K562 (cell line): ENCODE measurements at regions not wholly inside any gene's neighbourhood (a gene's known extent, or its start where the extent isn't known, plus 50 kb on each side); places are given as distances from the start of the nearest gene placed in this dataset.

Experiments
- ATAC-seq: fragments of 200-7000 bp; cut with Tn5 transposase; 3 replicates; pipeline ENCODE4 v1.9.1; 2020; ENCODE audit warnings: moderate library complexity
- BruUV-seq: library from RNA; stranded (reverse); fragments of 400-500 nt; replicated peaks from 2 replicates; lab custom pipeline; 2021; lab: Mats Ljungman, UMichigan
- CTCF ChIA-PET: fragments of 300-600 bp; formaldehyde crosslinking; extraction: SDS; loops from one replicate; lab custom pipeline; 2021; ENCODE audit warnings: low intra/inter-chr PET ratio; lab: Yijun Ruan, JAX
- POLR2A ChIA-PET: fragments of 300-600, 350-650 bp; sonication (Branson Sonifier 250); formaldehyde crosslinking; extraction: SDS; loops from one replicate; lab custom pipeline; 2021; ENCODE audit warnings: antibody characterized with exemption, inconsistent platforms; lab: Yijun Ruan, JAX
- DNase-seq, 4 experiments: peaks; one replicate each; pipeline versions ENCODE4 v3.0.0 to v3.0.0-alpha.2; 2011 to 2018; ENCODE audit warnings: low spot score in 3 of 4, mixed read lengths in 3 of 4; ENCODE audit errors: extremely low read depth in 1 of 4
- FAIRE-seq: peaks from 2 replicates; lab custom pipeline; 2011; peaks lifted over from hg19 to GRCh38; lab: Jason Lieb, UNC
- H2AFZ ChIP-seq: 2 replicates; pipeline ENCODE4 v1.6.0; 2011; ENCODE audit warnings: low read depth, low read length, control low read depth, inconsistent platforms
- H3K27ac ChIP-seq: fragments of 200-600 bp; 3 replicates; pipeline ENCODE4 v1.8.0; 2011; ENCODE audit warnings: low read depth, mild to moderate bottlenecking, control low read depth, inconsistent platforms, low read length, moderate library complexity, mixed read lengths; ENCODE audit errors: extremely low read depth
- H3K27me3 ChIP-seq, 2 experiments: fragments of 300-600 bp in 1 of 2; 2 replicates in 1 of 2; 3 replicates in 1 of 2; pipeline versions ENCODE4 v1.6.0 to v1.8.0; 2011; ENCODE audit warnings: inconsistent platforms in 2 of 2, low read length in 2 of 2, mild to moderate bottlenecking in 1 of 2, mixed read lengths in 1 of 2, moderate library complexity in 1 of 2; ENCODE audit not compliant: control insufficient read depth in 2 of 2, insufficient read depth in 2 of 2
- H3K36me3 ChIP-seq: fragments of 300-600 bp; 3 replicates; pipeline ENCODE4 v1.8.0; 2011; ENCODE audit warnings: mild to moderate bottlenecking, low read length, inconsistent platforms; ENCODE audit not compliant: control insufficient read depth, insufficient read depth
- H3K4me1 ChIP-seq, 2 experiments: fragments of 200-600 bp in 1 of 2; replicated peaks in 1 of 2; 2 replicates in 1 of 2; 3 replicates in 1 of 2; pipeline versions ENCODE4 v1.5.1 to v1.8.0; 2011; ENCODE audit warnings: inconsistent platforms in 2 of 2, low read length in 2 of 2, mild to moderate bottlenecking in 1 of 2, mixed read lengths in 1 of 2, moderate library complexity in 1 of 2; ENCODE audit not compliant: control insufficient read depth in 2 of 2, insufficient read depth in 2 of 2
- H3K4me2 ChIP-seq: 2 replicates; pipeline ENCODE4 v1.6.1; 2011; ENCODE audit warnings: low read length, control low read depth, inconsistent platforms, mixed read lengths; ENCODE audit not compliant: insufficient read depth
- H3K4me3 ChIP-seq: fragments of 200-600 bp; sonication (generic), shearing (Covaris generic); 2 replicates; pipeline ENCODE4 v1.5.1; 2016; ENCODE audit warnings: control low read depth, inconsistent platforms
- H3K79me2 ChIP-seq: fragments of 200-600 bp; 3 replicates; pipeline ENCODE4 v1.8.0; 2011; ENCODE audit warnings: low read length, inconsistent platforms; ENCODE audit not compliant: control insufficient read depth, insufficient read depth
- H3K9ac ChIP-seq, 2 experiments: 2 replicates each; pipeline versions ENCODE4 v1.6.0 to v1.6.1; 2011; ENCODE audit warnings: low read depth in 2 of 2, low read length in 2 of 2, control low read depth in 1 of 2, inconsistent platforms in 1 of 2, mild to moderate bottlenecking in 1 of 2, mixed read lengths in 1 of 2; ENCODE audit not compliant: insufficient read depth in 1 of 2
- H3K9me1 ChIP-seq: one replicate; pipeline ENCODE4 v1.6.0; 2011; ENCODE audit warnings: inconsistent platforms, mild to moderate bottlenecking, low read length, moderate library complexity; ENCODE audit not compliant: control insufficient read depth, insufficient read depth
- H3K9me3 ChIP-seq: replicated peaks from 2 replicates; pipeline ENCODE4 v1.5.1; 2011; ENCODE audit warnings: low read depth, low read length, inconsistent platforms; ENCODE audit not compliant: control insufficient read depth, insufficient read depth
- H4K20me1 ChIP-seq: replicated peaks from 2 replicates; pipeline ENCODE4 v1.6.1; 2011; ENCODE audit warnings: low read length, inconsistent platforms, mixed read lengths; ENCODE audit not compliant: control insufficient read depth, insufficient read depth
- DNMT1 ChIP-seq: fragments of 450-650 bp; IDR thresholded peaks from 2 replicates; pipeline ENCODE4 v1.6.1; 2016; ENCODE audit warnings: antibody characterized with exemption, mild to moderate bottlenecking
- RAD21 ChIP-seq, 2 experiments: fragments of 250-450 bp in 1 of 2; fragments of 450-650 bp in 1 of 2; sonication (Bioruptor Pico) in 1 of 2; formaldehyde crosslinking in 1 of 2; IDR thresholded peaks in 1 of 2; conservative IDR thresholded peaks in 1 of 2; 2 replicates each; pipeline versions ENCODE4 v1.4.0 to v1.8.0; 2020 to 2022; ENCODE audit warnings: mild to moderate bottlenecking in 2 of 2, moderate library complexity in 1 of 2
- WGBS: fragments of 100-300 bp; shearing (Covaris generic); methylation state at CpG from one replicate; pipeline ENCODE4 v1.1.6; 2016; ENCODE audit warnings: low coverage, mixed read lengths; ENCODE audit not compliant: insufficient coverage; ENCODE audit errors: missing lambda C conversion rate; 5-methylcytosine and 5-hydroxymethylcytosine counted together
- in situ Hi-C: fragments of 300-500 bp; cut with MboI; formaldehyde crosslinking; loops from 4 replicates; pipeline ENCODE4 v1.15.0; 2018; ENCODE audit warnings: inconsistent platforms, mixed read lengths
- intact Hi-C: fragments of 100-400 bp; cut with micrococcal nuclease; formaldehyde crosslinking; loops from 2 replicates; pipeline ENCODE4 v1.14.2; 2022
- TF ChIP-seq, protein P1 (sequence below), 2 experiments: fragments of 450-650 bp; formaldehyde crosslinking in 1 of 2; IDR thresholded peaks; 2 replicates each; pipeline versions ENCODE4 v1.4.0 to v1.6.1; 2014 to 2020; ENCODE audit warnings: mild to moderate bottlenecking in 2 of 2, borderline replicate concordance in 1 of 2, low read depth in 1 of 2
- TF ChIP-seq, protein P2 (sequence below), 3 experiments: IDR thresholded peaks in 2 of 3; conservative IDR thresholded peaks in 1 of 3; 2 replicates each; pipeline ENCODE4 v1.5.1; 2011 to 2012; ENCODE audit warnings: low read length in 3 of 3, mild to moderate bottlenecking in 3 of 3, control low read depth in 2 of 3, improper control_type of control experiment in 1 of 3, inconsistent platforms in 1 of 3, low read depth in 1 of 3, mixed read lengths in 1 of 3, moderate library complexity in 1 of 3; ENCODE audit not compliant: insufficient read depth in 2 of 3

DNA sequence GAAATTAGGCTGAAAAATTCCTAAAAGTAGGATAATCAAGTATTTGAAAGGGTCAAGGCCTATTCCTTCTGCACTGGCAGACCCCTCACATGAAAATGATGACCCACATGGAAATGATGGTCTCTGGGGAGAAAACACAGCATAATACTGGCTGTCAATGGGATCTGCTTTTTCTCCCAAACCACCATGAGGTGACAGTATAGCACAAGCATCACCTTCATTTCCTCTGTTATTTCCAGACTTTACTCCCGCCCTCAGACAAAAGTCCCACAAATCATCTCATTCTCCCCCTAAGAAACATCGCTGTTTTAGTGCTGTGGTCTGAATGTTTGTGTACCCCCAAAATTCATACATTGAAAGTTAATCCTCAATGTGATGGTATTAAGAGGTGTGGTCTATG, 161.0 kb downstream of the RSL24D1 start:
- no peak overlapping the region for H3K27ac ChIP-seq
- H3K4me2 ChIP-seq, result no peak overlapping the region
- H3K9me3 ChIP-seq, result no peaks in the 10 kb centered on the region
- ChIA-PET POLR2A (no interaction called here), CTCF (interaction anchor here (0.6 kb wide), 1 partner anchor 814 kb away, joined by 3 read pairs; no protein-coding TSS in a partner anchor)
- H3K9ac ChIP-seq, result no peak overlapping the region
- no peaks in the 10 kb centered on the region for H3K9me1 ChIP-seq
- H2AFZ ChIP-seq, result no peak overlapping the region
- TF ChIP-seq, protein P1, sequence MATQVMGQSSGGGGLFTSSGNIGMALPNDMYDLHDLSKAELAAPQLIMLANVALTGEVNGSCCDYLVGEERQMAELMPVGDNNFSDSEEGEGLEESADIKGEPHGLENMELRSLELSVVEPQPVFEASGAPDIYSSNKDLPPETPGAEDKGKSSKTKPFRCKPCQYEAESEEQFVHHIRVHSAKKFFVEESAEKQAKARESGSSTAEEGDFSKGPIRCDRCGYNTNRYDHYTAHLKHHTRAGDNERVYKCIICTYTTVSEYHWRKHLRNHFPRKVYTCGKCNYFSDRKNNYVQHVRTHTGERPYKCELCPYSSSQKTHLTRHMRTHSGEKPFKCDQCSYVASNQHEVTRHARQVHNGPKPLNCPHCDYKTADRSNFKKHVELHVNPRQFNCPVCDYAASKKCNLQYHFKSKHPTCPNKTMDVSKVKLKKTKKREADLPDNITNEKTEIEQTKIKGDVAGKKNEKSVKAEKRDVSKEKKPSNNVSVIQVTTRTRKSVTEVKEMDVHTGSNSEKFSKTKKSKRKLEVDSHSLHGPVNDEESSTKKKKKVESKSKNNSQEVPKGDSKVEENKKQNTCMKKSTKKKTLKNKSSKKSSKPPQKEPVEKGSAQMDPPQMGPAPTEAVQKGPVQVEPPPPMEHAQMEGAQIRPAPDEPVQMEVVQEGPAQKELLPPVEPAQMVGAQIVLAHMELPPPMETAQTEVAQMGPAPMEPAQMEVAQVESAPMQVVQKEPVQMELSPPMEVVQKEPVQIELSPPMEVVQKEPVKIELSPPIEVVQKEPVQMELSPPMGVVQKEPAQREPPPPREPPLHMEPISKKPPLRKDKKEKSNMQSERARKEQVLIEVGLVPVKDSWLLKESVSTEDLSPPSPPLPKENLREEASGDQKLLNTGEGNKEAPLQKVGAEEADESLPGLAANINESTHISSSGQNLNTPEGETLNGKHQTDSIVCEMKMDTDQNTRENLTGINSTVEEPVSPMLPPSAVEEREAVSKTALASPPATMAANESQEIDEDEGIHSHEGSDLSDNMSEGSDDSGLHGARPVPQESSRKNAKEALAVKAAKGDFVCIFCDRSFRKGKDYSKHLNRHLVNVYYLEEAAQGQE (IDR thresholded peaks at IDR 0.05; ENCODE audit: borderline replicate concordance), result 0 out of 2 replicates have a peak, but pooled peaks have one; percentile 11
- TF ChIP-seq, protein P1 (CRISPR knock-in tag; IDR thresholded peaks at IDR 0.05; ENCODE audit: low read depth), result no peak
- TF ChIP-seq, protein P2, sequence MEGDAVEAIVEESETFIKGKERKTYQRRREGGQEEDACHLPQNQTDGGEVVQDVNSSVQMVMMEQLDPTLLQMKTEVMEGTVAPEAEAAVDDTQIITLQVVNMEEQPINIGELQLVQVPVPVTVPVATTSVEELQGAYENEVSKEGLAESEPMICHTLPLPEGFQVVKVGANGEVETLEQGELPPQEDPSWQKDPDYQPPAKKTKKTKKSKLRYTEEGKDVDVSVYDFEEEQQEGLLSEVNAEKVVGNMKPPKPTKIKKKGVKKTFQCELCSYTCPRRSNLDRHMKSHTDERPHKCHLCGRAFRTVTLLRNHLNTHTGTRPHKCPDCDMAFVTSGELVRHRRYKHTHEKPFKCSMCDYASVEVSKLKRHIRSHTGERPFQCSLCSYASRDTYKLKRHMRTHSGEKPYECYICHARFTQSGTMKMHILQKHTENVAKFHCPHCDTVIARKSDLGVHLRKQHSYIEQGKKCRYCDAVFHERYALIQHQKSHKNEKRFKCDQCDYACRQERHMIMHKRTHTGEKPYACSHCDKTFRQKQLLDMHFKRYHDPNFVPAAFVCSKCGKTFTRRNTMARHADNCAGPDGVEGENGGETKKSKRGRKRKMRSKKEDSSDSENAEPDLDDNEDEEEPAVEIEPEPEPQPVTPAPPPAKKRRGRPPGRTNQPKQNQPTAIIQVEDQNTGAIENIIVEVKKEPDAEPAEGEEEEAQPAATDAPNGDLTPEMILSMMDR (IDR thresholded peaks at IDR 0.05 in 2 of 3, conservative IDR thresholded peaks at IDR 0.05 in 1 of 3; ENCODE audit: insufficient read depth in 2 of 3, low read depth in 1 of 3, low read length in 3 of 3), result peak in 2 of 3 experiments; percentile 18 to 30; a peak in 2 of 6 replicates
- TF ChIP-seq RAD21 (CRISPR knock-in tag; conservative IDR thresholded peaks at IDR 0.05 in 1 of 2, IDR thresholded peaks at IDR 0.05 in 1 of 2), result peak in 1 of 2 experiments; percentile 62; a peak in 2 of 4 replicates
- TF ChIP-seq DNMT1, result no peak
- in situ Hi-C loops (no loop called here), intact Hi-C loops (loop anchor here (10.0 kb wide), 2 partner anchors 129 to 259 kb away; no protein-coding TSS in a partner anchor)
- no peaks in the 10 kb centered on the region for H3K36me3 ChIP-seq
- no peak for FAIRE-seq
- H4K20me1 ChIP-seq, result no peaks in the 10 kb centered on the region
- 0% methylated on average over 2 of the region's 2 CpGs for WGBS
- BruUV-seq, result no TSS peak
- no peaks in the 10 kb centered on the region for H3K4me1 ChIP-seq
- H3K27me3 ChIP-seq, result no peaks in the 10 kb centered on the region
- H3K4me3 ChIP-seq, result no peak overlapping the region
- peak; percentile 42; the same call in 1 of the 3 replicates for ATAC-seq
- H3K79me2 ChIP-seq, result no peaks in the 10 kb centered on the region
- DNase-seq, result no peak
